ENCODE measurements at regions not wholly inside any gene's neighbourhood (a gene's known extent, or its start where the extent isn't known, plus 50 kb on each side); places are given as distances from the start of the nearest gene placed in this dataset.

- TF ChIP-seq POLR2A (IDR thresholded peaks at IDR 0.05; ENCODE audit: low read depth, low read length) (no peak), SPI1 (IDR thresholded peaks at IDR 0.05; ENCODE audit: low read depth, low read length) (no peak), TAF1 (IDR thresholded peaks at IDR 0.05; ENCODE audit: low read depth, low read length) (no peak), POLR2AphosphoS5 (IDR thresholded peaks at IDR 0.05; ENCODE audit: low read depth, low read length) (no peak), PAX5 (IDR thresholded peaks at IDR 0.05; ENCODE audit: insufficient read depth, low read length, severe bottlenecking) (no peak)
These were observed 429.5 kb downstream of the TSHZ3 start for GRCh38 chr19:30919737-30920136.
